Activated CD4-positive, alpha-beta T cell treated with anti-CD3 and anti-CD28 coated beads, Interleukin-2, amount 50 U/mL, for 24 hours (primary cell): ENCODE measurements at regions not wholly inside any gene's neighbourhood (a gene's known extent, or its start where the extent isn't known, plus 50 kb on each side); places are given as distances from the start of the nearest gene placed in this dataset.
"Not testable (repeated sequence)": the region's sequence is repeated elsewhere in the genome, so short reads cannot be mapped to it uniquely, and the experiment has no call there.

ENCODE experiments used
- DNase-seq, 2 donors: peaks; one replicate each; pipeline ENCODE4 v3.0.0-alpha.2; 2020; ENCODE audit warnings: low read depth in 1 of 2, low spot score in 1 of 2

GRCh38 chr20:1845163-1845523 is 50.1 kb upstream of the SIRPA start:
- DNase-seq = no peak

DNA sequence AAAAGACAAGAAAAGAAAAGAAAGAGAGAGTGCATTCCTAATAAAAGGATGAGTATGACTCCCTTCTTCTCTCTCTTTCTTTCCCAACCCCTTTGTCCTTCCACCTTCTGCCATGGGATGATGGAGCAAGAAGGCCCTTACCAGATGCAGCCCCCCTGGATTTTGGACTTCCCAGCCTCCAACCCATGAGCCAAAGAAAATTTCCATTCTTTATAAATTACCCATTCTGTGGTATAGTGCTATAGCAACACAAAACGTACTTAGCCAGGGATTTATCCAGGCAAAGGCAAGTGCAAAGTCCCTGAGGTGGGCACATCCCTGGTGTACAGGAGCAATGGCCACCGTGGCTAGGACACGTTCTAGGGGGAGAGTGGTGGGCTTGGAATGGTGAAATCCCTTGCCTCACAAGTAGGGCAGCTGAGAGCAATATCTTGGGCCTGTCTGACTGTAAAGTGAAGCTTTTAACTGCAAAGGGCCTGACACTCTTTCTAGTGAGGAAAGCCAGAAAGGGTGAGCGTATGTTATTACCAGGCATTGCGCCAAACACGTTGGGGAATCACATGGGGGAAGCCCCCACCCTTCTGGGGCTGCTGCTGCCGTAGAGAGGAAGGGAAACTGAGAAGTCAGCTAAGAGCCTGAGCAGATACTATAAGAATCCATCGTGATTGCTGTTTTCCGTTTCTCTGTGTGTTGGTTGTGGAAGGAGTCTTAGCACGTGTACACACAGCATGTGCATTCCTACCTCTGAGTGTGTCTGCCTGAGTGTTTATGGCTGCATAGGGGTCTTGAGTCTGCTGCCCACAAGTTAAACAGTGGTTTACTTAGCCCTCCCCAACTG is 50.7 kb upstream of the SIRPA start:
- DNase-seq = peak in 1 of 2 donors; percentile 17

DNA sequence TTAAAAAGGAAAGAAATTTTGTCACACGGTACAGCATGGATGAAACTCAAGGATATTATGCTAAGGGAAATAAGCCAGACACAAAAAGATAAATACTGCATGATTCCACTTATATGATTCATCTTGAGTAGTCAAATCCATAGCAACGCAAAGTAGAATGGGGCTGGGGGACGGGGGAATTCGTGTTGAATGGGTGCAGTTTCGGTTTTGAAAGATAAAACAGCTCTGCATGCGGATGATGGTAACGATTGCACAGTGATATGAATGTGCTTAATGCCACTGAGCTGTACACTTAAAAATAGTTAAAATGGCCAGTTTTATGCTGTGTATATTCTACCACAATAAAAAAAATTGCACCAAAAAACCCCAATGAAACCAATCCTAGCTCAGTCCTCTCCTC is 52.9 kb upstream of the SIRPA start:
- DNase-seq = no peak

DNA sequence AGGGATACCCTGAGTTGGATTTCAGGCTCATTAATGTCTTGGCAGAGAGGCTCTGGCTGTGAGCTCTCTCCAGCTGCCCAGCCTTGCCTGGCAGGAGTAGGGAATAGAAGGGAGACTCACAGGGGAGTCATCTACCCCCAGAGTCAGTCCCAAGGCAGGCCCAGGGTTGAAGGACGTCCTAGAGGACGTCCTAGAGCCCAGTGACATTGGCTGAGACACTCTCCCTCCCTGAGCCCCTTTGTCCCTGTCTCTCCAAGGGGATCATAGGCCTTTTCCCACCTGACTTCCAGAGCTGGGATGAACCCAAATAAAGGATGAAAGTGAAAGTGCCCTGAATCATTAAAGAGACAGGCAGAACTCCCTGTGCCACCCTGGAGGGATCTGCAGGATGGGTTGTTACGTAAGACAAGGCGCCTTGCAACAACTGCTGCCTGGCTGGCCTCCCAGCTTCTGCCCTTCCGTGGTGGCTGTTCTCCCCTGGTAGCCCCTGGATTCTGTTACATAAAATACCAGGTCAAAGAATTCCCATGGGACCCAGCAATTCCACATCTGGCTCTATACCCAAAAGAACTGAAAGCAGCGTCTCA is 53.6 kb upstream of the SIRPA start:
- no peak for DNase-seq

DNA sequence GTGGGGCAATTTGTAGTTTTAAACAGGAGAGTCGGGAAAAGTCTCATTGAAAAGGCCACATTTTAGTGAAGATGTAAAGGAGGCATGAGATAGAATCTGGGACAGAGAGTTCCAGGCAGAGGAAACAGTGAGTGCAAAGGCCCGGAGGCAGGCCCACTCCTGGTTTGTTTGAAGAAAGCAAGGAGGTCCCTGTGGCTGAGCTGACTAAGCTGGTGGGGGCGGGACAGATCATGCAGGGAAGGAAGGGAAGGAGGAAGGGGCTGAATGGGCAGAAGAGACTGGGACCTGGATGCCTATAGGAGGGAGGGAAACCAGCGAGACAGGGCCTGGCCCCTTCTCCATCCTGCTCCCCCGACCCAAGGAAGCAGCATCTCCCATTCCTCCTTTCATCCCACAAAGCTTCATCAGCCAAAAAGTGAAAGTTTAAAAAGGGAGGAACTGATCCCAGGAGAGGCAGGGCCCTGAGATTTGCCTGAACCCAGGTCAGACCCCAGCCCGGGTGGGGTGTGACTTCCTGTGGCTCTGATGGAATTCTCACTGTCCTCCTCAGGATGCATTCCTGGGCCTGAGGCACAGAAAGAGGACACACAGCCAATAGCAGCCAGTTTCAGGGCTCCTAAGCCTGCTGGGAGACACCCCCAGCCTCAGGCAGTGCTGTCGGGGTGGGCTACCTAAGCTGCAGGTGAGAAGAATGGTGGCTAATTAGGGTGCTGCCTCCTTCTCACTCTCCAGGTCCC is 54.2 kb upstream of the SIRPA start:
- DNase-seq = no peak

DNA sequence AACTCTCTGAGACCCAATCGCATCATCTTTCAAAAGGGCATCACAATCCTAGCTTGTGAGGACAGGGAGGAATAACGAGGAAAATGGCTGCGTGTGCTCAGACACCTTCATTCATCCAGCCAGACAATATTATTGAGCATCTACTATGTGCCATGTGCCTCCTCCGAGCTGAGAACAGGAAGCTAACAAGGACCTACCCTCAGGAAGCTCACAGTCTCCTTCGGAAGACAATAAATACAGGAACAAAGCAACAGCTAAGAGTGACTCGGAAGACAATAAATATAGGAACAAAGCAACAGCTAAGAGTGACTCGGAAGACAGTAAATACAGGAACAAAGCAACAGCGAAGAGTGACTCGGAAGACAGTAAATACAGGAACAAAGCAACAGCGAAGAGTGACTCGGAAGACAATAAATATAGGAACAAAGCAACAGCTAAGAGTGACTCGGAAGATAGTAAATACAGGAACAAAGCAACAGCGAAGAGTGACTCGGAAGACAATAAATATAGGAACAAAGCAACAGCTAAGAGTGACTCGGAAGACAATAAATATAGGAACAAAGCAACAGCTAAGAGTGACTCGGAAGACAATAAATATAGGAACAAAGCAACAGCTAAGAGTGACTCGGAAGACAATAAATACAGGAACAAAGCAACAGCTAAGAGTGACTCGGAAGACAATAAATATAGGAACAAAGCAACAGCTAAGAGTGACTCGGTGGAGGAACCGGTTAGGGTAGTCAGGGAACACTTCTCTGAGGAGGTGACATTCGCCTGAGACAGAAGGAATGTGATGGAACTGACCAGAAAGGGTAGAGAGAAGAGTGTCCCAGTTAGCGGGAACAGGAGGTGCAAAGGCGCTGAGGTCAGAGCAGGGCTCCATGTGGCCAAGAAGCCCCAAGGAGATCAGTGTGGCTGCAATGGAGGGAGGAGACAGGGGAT is 55.6 kb upstream of the SIRPA start:
- not testable (repeated sequence) for DNase-seq

- no peak for DNase-seq
These were observed 56.5 kb upstream of the SIRPA start for GRCh38 chr20:1838556-1839279.

DNA sequence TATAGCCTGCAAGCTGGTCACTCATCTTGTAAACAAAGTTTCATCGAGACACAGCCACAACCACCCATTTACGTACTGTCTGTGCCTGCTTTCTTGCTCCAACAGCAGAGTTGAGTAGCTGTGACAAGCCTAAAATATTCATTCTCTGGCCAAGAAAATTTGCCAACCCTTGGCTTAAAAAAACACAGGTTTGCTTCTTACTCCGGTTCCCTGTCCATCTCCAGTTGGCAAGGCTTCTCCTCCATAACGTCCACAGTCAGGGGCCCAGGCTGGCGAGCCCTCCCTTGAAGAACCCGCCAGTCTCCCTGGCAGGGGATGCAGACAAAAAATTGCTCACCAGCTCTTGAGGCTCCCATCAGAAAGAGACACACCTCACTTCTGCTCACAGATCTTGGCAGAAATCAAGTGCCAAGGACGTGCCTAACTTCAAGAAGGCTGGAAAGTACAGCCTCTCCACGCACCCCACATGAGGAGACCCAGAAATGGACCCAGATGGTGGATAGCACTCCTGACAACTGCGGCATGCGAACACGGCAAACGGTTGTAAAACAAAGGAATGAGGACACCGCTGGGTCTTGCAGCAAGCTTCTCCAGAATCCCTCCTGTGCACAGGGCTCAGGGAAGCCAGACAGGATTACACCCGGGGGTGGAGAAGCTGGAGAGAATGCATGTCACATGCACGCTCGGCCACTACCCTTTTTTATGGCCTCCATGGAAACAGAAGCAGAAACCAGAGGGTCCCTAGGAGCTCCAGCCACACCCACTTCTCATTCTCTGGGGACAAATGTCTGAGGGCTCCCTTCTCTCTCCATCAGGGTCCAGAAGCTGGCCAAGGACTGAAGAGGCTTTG is 59.8 kb upstream of the SIRPA start:
- DNase-seq = no peak

DNA sequence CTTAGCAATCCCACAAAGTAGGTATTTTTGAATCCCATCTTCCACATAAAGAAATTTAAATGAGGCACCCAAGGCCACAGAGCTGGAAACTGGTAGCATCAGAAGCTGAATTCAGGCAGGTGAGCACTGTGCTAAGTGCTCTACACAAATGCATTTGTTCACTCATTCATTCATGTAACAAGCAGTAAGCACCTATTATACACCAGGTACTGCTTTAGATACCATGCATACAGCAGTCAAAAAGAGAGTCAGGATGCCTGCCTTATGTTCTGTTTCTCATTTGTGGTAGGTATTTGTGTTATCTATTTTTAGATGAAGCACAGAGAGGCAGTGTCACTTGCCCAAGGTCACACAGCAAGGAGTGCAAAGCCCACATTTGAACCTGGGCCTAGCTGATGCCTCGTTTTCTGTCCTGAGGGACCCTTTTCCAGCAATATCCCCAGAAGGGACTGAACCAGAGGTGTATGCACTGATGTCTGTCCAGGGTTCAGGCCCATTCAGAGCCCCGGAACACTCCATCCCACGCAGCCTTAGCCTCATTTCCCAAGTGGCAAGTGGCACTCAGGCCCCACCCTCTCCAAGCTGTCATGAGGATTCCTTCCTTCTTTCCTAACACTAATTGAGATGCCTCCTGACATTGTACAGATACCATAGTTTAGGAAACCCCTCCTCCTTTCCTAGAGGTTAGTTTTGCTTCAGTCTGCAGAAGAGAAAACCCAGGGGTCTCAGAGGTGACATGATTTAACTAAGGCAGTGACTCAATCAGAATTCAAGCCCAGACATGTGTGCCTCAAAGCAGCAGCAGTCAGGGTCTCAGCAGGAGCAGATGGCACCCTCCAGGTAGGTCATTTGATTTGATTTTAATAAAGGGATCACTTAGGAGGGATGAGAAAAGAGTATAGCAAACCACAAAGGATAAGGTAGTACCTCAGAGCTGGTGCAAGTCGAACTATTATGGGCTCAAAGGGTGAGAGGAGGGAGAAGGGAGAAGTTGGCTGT is 61.2 kb upstream of the SIRPA start:
- no peak for DNase-seq

DNA sequence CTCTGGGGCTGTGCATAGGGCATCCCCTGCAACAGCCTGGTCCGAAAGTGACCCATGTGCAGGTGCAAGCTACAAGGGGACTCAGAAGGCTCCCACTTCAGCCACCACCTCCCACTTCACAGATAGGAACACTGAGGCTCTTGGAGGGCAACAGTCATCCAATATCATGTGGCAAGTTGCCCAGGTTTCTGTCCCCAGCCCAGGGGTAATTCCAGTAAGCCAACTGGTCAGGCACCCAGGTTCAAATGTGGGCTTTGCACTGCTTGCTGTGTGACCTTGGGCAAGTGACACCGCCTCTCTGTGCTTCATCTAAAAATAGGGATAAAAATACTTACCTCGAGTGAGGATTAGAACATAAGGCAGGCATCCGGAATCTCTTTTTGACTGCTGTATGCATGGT is 62.0 kb upstream of the SIRPA start:
- DNase-seq = no peak

DNA sequence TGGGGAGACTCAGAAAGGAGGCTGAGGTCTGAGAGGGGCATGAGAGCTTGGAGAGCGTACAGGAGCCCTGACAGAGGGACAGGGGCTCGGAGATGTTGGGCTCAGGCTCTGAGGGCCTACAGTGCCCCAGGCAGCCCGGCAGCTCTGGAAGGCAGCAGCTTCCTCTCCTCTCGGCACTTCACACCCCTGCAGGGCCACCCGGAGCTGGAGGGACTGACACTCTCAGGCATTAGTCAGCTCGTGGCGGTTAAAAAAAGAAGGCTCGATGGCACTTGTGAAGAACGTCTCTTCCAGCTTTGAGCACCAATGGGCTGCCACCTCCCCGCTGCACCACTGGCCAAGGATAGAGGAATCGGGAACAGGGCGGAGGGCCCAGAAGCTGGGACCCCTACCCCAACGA is 62.6 kb upstream of the SIRPA start:
- DNase-seq = no peak

GRCh38 chr20:1831606-1832005 is 63.6 kb upstream of the SIRPA start:
- DNase-seq = no peak

- DNase-seq = no peak
These were observed 64.1 kb upstream of the SIRPA start for GRCh38 chr20:1831096-1831495.

GRCh38 chr20:1830240-1830639 is 65.0 kb upstream of the SIRPA start:
- DNase-seq = no peak

DNA sequence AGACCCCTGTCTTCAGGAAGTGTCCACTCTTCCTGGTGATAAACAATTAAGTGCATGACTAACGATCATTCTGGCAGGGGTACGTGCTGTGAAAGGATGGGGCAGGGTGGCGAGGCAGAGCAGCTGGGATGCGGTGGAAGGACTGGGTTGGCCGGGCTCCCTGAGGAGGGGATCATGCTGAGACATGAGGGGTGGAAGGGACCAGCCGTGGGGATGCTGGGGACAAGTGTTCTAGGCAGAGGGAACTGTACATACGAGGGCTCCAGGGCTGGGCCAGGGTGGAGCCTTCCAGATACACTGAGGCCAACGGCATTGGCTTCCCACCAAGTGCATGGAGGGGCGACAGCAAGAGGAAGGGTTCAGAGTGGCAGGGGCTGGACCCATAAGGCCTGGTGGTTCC is 65.7 kb upstream of the SIRPA start:
- DNase-seq = no peak

- DNase-seq = no peak
These were observed 66.4 kb upstream of the SIRPA start for GRCh38 chr20:1828786-1829131.

GRCh38 chr20:1827974-1828785 is 67.0 kb upstream of the SIRPA start:
- no peak for DNase-seq

DNA sequence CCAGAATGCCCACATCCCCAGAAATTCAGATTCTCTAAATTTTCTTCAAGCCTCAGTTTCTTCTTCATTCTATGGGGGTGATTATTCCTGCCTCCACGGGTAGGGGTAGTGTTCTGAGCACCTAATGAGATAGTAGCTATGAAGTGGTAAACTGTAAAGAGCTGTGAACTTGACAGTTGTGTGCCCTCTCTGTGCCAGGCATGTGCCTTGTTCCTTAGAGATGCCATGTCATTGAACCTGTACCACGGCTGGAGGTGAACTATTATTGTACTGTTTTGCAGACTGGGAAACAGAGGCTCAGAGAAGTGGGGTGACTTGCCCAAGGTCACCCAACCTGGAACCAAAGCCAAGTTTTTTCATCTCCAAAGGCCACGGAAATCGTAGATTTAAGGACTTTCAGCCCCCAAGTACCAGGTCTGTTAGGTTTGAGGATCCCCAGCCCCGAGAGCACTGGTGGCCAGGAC is 67.7 kb upstream of the SIRPA start:
- DNase-seq = no peak
